HCT116 (cell line): ENCODE measurements at regions not wholly inside any gene's neighbourhood (a gene's known extent, or its start where the extent isn't known, plus 50 kb on each side); places are given as distances from the start of the nearest gene placed in this dataset.

Source experiments
- ATAC-seq: fragments of 200-7000 bp; cut with Tn5 transposase; 2 replicates; pipeline ENCODE4 v1.9.1; 2020; ENCODE audit warnings: mild to moderate bottlenecking, moderate library complexity
- BruUV-seq: library from RNA; stranded (reverse); fragments of 400-500 nt; replicated peaks from 2 replicates; lab custom pipeline; 2021; lab: Mats Ljungman, UMichigan
- CTCF ChIA-PET: fragments of 300-600 bp; sonication (Branson Sonifier 250); formaldehyde crosslinking; loops from one replicate; lab custom pipeline; 2021; ENCODE audit warnings: antibody characterized with exemption; lab: Charles Lee
- POLR2A ChIA-PET: fragments of 300-600, 350-600 bp; sonication (Branson Sonifier 250); formaldehyde crosslinking; loops from one replicate; lab custom pipeline; 2021; ENCODE audit warnings: antibody characterized with exemption; lab: Charles Lee
- RAD21 ChIA-PET, 2 experiments: fragments of 300-600 bp; sonication (Branson Sonifier 250); formaldehyde crosslinking; loops; one replicate each; lab custom pipeline; 2023; ENCODE audit warnings: low total read pairs in 2 of 2; ENCODE audit not compliant: uncharacterized antibody in 2 of 2, unreplicated experiment in 2 of 2, low non-redundant PET in 1 of 2; lab: Charles Lee
- DNase-seq: peaks from one replicate; pipeline ENCODE4 v3.0.0-alpha.2; 2010; ENCODE audit warnings: low read depth, low spot score
- H2AFZ ChIP-seq: fragments of 200-600 bp; shearing (Covaris generic), sonication (generic); 2 replicates; pipeline ENCODE4 v1.6.1; 2017; ENCODE audit warnings: low read depth, mixed run types, mixed read lengths, antibody characterized with exemption, low read length; ENCODE audit not compliant: poor library complexity, severe bottlenecking
- H3K27ac ChIP-seq: 2 replicates; pipeline ENCODE4 v1.5.1; 2012; ENCODE audit warnings: low read depth, low read length
- H3K27me3 ChIP-seq: fragments of 200-600 bp; sonication (generic); 2 replicates; pipeline ENCODE4 v1.6.1; 2016; ENCODE audit warnings: mixed run types, low read length, mixed read lengths; ENCODE audit not compliant: insufficient read depth
- H3K36me3 ChIP-seq, 2 experiments: fragments of 200-500 bp in 1 of 2; fragments of 200-600 bp in 1 of 2; sonication (Bioruptor generic) in 1 of 2; sonication (generic) in 1 of 2; 2 replicates each; pipeline versions ENCODE4 v1.5.1 to v1.6.1; 2014 to 2016; ENCODE audit warnings: low read length in 2 of 2, inconsistent platforms in 1 of 2, mixed read lengths in 1 of 2, mixed run types in 1 of 2; ENCODE audit not compliant: insufficient read depth in 2 of 2, control insufficient read depth in 1 of 2
- H3K4me1 ChIP-seq, 2 experiments: fragments of 200-600 bp in 1 of 2; sonication (generic) in 1 of 2; 2 replicates each; pipeline versions ENCODE4 v1.5.1 to v1.6.1; 2012 to 2017; ENCODE audit warnings: low read length in 2 of 2, inconsistent platforms in 1 of 2, mild to moderate bottlenecking in 1 of 2, mixed read lengths in 1 of 2, mixed run types in 1 of 2, moderate library complexity in 1 of 2; ENCODE audit not compliant: insufficient read depth in 2 of 2, control insufficient read depth in 1 of 2
- H3K4me2 ChIP-seq: fragments of 200-600 bp; sonication (generic); 2 replicates; pipeline ENCODE4 v1.6.1; 2017; ENCODE audit warnings: mixed run types, low read length, mixed read lengths
- H3K4me3 ChIP-seq, 2 experiments: fragments of 200-600 bp in 1 of 2; sonication (generic) in 1 of 2; replicated peaks in 1 of 2; 2 replicates each; pipeline ENCODE4 v1.5.1; 2011 to 2016; ENCODE audit warnings: low read length in 2 of 2, control low read depth in 1 of 2, low read depth in 1 of 2, mild to moderate bottlenecking in 1 of 2, mixed read lengths in 1 of 2, mixed run types in 1 of 2
- H3K79me2 ChIP-seq: fragments of 200-600 bp; sonication (generic); 2 replicates; pipeline ENCODE4 v1.6.1; 2017; ENCODE audit warnings: mild to moderate bottlenecking, mixed run types, low read length, moderate library complexity, mixed read lengths; ENCODE audit not compliant: insufficient read depth
- H3K9ac ChIP-seq: fragments of 200-600 bp; sonication (generic); 2 replicates; pipeline ENCODE4 v1.6.1; 2016; ENCODE audit warnings: low read length, mixed read lengths
- H3K9me2 ChIP-seq: fragments of 200-600 bp; sonication (generic), shearing (Covaris generic); 2 replicates; pipeline ENCODE4 v1.6.1; 2017; ENCODE audit warnings: mixed run types, mild to moderate bottlenecking, moderate library complexity; ENCODE audit not compliant: insufficient read depth
- H3K9me3 ChIP-seq, 2 experiments: fragments of 200-500 bp in 1 of 2; fragments of 200-600 bp in 1 of 2; sonication (Bioruptor generic) in 1 of 2; sonication (generic) in 1 of 2; 2 replicates each; pipeline ENCODE4 v1.6.1; 2014 to 2017; ENCODE audit warnings: low read length in 2 of 2, mixed read lengths in 2 of 2, inconsistent platforms in 1 of 2, low read depth in 1 of 2, mild to moderate bottlenecking in 1 of 2, mixed run types in 1 of 2, moderate library complexity in 1 of 2; ENCODE audit not compliant: control insufficient read depth in 1 of 2, insufficient read depth in 1 of 2
- H4K20me1 ChIP-seq: fragments of 200-600 bp; sonication (generic), shearing (Covaris generic); 2 replicates; pipeline ENCODE4 v1.6.1; 2017; ENCODE audit warnings: mixed run types, mild to moderate bottlenecking, moderate library complexity; ENCODE audit not compliant: insufficient read depth
- ATF3 ChIP-seq: IDR thresholded peaks from 2 replicates; pipeline ENCODE4 v1.6.1; 2012
- CBX3 ChIP-seq: IDR thresholded peaks from 2 replicates; pipeline ENCODE4 v1.6.1; 2012; ENCODE audit warnings: low read depth
- ELF1 ChIP-seq: IDR thresholded peaks from 2 replicates; pipeline ENCODE4 v1.6.1; 2012; ENCODE audit warnings: low read depth, borderline replicate concordance
- FOSL1 ChIP-seq: IDR thresholded peaks from 2 replicates; pipeline ENCODE4 v1.6.1; 2012; ENCODE audit warnings: low read depth
- POLR2A ChIP-seq: IDR thresholded peaks from 2 replicates; pipeline ENCODE4 v1.7.0; 2011; ENCODE audit warnings: borderline replicate concordance; ENCODE audit not compliant: insufficient read depth, insufficient read length; ENCODE audit errors: extremely low read depth
- REST ChIP-seq: IDR thresholded peaks from 2 replicates; pipeline ENCODE4 v1.6.1; 2012; ENCODE audit warnings: low read depth
- SIN3A ChIP-seq: IDR thresholded peaks from 2 replicates; pipeline ENCODE4 v1.6.1; 2012; ENCODE audit warnings: low read depth
- SP1 ChIP-seq: IDR thresholded peaks from 2 replicates; pipeline ENCODE4 v1.6.1; 2012; ENCODE audit warnings: low read depth
- YY1 ChIP-seq: IDR thresholded peaks from 2 replicates; pipeline ENCODE4 v1.6.1; 2011; ENCODE audit warnings: low read length, low read depth, moderate library complexity, mild to moderate bottlenecking; ENCODE audit not compliant: insufficient replicate concordance; ENCODE audit errors: extremely low read depth
- ZBTB33 ChIP-seq: IDR thresholded peaks from 2 replicates; pipeline ENCODE4 v1.6.1; 2011; ENCODE audit warnings: mild to moderate bottlenecking, low read length, moderate library complexity; ENCODE audit not compliant: insufficient replicate concordance; ENCODE audit errors: extremely low read depth
- ZNF274 ChIP-seq: fragments of 200-500 bp; sonication (Bioruptor generic); IDR thresholded peaks from 2 replicates; pipeline ENCODE4 v1.6.1; 2014; ENCODE audit warnings: mild to moderate bottlenecking, low read depth, low read length, inconsistent platforms
- intact Hi-C: fragments of 100-400 bp; cut with micrococcal nuclease; formaldehyde crosslinking; loops from 2 replicates; pipeline ENCODE4 v1.10.0; 2022
- TF ChIP-seq, protein P1 (sequence below): IDR thresholded peaks from 2 replicates; pipeline ENCODE4 v1.6.1; 2012

DNA sequence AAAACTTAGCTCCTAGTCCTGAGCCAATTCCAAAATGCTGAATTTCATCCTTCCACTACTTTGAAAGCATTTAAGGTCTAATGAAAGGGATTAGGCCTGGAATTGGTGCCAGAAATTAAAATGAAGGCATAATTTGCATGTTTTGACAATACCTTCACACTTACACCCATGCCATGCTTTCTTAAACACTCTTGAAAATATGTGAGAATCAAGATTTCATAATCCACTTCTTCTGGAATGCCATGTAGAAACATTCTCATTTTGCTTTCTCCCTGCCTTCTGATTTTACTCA, 77.1 kb downstream of the ANKEF1 start:
- BruUV-seq = no TSS peak
- TF ChIP-seq, protein P1, sequence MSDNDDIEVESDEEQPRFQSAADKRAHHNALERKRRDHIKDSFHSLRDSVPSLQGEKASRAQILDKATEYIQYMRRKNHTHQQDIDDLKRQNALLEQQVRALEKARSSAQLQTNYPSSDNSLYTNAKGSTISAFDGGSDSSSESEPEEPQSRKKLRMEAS = no peak
- TF ChIP-seq POLR2A (no peak), CBX3 (no peak), FOSL1 (no peak), ATF3 (no peak), REST (no peak), SIN3A (no peak), ELF1 (no peak), SP1 (no peak), ZNF274 (no peak), ZBTB33 (no peak), YY1 (no peak)
- TF ChIP-seq, all 23 proteins: peak for 0
- Histone ChIP-seq H3K4me3 (no peak overlapping the region), H3K9ac (no peak overlapping the region), H3K4me1 (no peaks in the 10 kb centered on the region), H3K4me2 (no peak overlapping the region), H3K9me2 (no peaks in the 10 kb centered on the region), H2AFZ (no peak overlapping the region), H4K20me1 (no peaks in the 10 kb centered on the region), H3K36me3 (no peaks in the 10 kb centered on the region), H3K27me3 (no peaks in the 10 kb centered on the region), H3K79me2 (no peaks in the 10 kb centered on the region), H3K9me3 (no peaks in the 10 kb centered on the region), H3K27ac (no peak overlapping the region)
- ATAC-seq (no peak), DNase-seq (no peak)
- intact Hi-C loops = no loop called here
- POLR2A ChIA-PET = no interaction called here
- CTCF ChIA-PET = no interaction called here
- RAD21 ChIA-PET = no interaction called here
